HG02885 (cell line): ENCODE measurements at regions not wholly inside any gene's neighbourhood (a gene's known extent, or its start where the extent isn't known, plus 50 kb on each side); places are given as distances from the start of the nearest gene placed in this dataset.

ENCODE experiments used
- ATAC-seq: cut with Tn5 transposase; IDR thresholded peaks from one replicate; pipeline ENCODE4 v1.9.1; 2021; ENCODE audit warnings: mild to moderate bottlenecking; ENCODE audit not compliant: unreplicated experiment, poor library complexity

DNA sequence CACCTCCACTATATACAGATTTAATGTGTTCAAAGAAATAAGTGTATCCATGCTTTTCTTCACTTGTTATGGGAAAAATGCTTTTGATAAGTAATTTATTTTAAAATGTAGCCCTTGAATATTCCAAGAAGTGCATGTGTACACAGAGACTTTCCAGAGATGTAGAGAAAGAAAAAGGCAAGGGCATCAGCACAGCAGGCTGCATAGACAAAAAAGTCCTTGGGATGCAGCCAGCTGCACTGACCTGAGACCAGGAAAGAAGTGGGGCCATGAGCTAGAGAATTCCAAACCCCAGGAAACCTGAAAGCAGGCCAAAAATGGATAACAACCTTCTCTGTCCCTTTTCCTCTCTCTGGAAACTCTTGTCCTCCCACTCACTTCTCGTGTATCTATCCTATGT is 51.6 kb upstream of the PRDM8 start:
- ATAC-seq, result no peak

DNA sequence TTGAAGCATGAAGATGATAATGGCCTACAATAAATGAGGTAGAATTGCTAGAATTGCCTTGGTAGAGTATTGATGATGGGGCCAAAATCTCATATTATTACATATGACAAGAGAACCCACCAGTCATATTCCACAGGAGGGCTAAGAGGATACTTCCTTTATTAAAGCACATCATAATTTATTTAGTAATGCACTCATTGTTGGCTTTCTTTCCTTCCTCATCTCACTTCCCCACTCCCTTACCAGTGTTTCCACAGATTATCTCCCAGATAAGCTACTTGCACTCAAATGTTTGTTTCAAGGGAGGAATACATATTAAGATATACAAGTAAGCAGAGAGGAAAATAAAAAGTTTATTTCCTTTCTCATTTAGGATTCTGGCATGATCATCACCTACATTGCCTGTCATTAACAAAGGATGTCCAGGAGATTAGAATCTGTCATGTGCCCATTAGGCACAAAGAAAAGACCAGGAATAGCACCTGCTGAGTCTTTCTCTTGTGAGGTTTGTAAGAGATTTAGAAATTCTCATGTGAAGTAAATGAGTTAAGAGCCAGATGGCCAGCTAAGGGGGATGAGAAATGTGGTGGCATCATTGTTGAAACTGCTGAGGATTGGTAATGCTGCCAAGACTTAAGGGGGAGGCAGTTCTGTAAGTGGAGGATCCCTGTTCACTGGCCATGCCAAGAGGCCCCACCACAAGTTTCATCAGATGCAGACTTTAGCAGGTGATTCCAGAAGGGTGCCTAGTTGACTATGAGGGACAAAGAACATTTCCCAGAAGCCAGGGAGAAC is 52.4 kb upstream of the PRDM8 start:
- no peak for ATAC-seq

DNA sequence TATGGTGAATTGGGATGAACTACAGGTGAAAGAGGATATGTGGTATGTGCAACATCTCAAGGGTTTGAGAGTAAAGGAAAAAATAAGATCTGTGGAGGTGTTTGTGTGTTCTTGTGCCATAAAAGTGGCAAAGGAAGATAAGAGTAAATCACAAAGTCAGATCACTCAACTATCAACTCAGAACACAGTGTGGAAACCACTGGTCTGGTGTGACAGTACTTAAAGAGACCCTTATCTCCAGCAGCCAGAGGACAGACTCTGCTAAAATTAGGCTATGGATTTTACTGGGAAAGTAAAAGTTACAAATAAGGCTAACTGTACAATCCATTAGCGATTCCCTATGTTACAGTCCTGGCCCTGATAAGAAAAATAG is 54.0 kb upstream of the PRDM8 start:
- ATAC-seq, result no peak

DNA sequence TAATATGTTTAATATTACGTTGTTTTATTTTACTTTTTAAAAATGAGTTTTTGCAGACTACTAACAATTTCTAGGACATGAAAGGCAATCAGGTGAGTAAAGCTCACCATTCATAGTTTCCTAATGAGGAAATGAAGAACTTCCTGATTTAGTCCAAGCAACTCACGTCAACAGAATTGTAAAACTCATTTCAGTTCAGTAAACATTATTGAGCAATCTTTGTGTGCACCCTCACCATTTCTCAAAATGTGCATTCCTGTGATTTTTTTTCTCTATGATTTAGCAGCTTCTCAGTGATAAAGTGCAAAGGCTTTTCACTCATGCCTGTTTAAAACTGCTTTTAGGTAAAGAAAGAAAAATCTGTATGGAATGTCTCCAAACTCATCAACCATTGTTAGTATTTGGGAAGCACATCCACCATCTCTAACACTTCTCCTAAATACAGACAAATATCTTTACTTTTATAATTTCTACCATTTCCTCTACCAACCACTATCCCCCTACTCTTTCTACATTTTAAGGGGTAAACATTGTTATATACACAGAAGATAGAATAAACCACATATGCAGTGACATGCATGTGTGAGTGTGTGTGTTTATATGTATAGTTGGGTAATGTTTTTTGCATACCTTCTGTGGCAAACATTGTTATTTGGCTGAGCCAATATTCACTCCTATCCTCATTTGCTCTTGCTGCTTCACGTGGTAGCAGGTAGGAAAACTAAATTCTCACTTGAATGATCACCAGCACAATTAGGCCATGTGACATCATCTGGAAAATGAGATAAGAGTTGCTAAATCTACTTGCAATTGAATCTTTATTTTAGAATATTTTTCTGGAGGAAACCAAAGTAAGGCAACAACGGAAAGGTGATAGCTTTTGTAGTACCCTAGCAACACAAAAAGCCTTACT is 54.7 kb upstream of the PRDM8 start:
- no peak for ATAC-seq

DNA sequence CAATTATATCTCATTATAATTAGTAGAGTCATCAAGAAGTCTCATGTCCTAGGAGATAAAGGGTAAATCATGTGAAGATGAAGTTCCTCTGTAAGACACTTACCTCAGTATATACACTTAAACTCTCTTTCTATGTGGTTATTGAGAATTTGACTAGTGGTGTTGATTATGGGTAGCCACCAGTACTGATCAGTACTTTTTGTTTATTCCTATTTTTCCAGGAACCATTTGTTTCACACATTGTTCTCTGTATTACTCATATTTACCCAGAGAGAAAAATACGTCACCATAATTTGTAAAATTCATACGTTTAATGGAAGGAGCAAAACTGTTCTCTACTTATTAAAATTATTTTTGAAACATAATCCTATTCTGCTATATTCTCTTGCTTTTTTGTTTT is 55.8 kb upstream of the PRDM8 start:
- ATAC-seq, result no peak

DNA sequence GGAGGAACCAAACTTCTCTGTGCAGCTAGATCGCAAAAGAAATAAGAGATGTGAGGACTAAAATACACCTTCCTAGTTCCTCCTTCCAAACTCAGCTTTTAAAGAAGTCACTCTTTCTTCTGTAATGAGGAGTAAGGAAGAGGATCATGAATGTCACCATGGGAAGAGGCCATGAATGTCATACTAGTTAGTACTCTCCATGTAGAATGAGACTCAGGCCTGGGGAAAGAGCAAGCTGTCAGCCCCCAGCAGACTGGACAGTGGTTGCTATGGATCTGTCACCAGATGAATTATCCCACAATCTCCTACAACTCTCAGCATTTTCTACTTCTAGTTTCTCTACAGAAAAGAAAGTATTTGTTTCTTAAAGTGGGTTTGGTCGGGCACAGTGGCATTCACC is 57.1 kb upstream of the PRDM8 start:
- no peak for ATAC-seq

DNA sequence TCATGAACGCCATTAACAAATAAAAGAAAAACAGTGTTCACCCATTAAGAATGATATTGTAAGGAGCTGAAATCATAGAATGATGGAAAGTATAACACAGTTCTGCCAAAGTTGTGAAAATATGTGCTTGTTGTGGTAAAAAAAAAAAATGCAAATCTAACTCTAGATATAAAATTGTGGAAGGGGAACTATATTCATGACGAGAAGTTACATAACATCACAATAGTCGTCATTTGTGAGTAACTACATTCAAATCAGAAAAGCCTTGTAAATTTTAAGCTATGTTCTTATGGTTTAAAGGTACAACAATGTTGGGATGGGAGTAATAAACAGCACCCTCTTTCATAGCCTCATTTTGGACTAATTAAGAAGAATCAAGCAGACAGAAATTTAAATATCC is 57.6 kb upstream of the PRDM8 start:
- ATAC-seq, result no peak

DNA sequence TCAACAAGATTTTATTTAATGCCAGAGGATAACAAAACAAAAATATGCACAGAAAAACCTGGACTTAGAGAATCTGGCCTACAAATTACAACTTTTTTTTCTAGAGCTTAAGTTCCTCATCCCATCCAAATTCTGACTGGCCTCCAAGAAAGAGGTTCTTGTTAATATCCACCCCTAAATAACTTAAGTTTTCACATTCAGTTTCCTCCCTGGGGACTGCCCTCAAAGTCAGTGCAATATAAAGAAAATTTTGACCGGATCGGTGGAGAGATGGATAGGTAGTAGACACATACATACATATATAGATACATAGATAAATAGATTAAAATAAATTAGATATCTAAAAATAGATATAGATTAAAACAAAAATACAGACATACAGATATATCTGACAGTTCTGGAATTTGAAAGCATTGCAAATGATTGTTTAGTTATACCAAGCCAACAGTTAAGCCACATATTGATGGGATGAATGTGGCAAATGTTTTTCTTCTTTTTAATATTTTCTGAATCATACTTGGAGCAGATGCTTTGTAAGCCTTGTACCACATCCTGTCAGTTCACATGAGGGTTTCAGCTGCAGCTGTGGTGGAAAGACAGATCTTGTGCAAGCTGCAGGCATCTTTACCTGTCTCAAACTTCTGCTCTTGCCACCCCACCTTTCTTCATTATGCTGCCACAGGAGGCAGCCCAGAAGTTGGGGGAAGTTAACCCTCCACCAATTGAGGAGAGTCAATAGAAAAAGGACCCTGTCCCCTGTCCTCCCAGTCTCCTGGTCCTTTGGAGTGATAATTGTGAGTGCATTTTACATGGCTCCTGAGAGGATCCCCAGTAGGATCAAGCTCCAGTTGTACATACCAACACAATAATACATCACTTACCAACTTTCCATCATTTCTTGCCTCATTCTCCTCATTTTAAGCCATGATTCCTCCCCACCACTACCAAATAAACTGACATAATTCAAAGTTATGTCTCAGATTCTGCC is 58.5 kb upstream of the PRDM8 start:
- peak; percentile 92 for ATAC-seq

DNA sequence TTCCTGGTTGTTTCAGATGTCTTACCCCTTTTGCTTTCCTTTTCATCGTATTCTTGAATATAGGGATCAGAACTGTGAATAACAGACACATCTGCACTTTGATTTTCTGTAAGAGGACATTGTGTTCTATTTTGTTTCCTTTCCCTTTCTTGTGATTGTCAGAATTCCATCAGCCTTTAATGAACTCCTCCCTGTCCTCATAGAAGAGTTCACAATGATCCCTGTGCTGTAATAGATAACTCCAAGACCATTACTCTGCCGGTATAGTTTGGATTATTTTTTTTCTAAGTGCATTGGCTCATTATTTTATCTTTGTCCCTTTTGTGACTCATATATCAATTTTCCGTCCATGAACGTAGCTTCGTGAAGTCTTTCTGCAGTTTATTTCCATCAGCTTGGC is 59.7 kb upstream of the PRDM8 start:
- ATAC-seq, result no peak

DNA sequence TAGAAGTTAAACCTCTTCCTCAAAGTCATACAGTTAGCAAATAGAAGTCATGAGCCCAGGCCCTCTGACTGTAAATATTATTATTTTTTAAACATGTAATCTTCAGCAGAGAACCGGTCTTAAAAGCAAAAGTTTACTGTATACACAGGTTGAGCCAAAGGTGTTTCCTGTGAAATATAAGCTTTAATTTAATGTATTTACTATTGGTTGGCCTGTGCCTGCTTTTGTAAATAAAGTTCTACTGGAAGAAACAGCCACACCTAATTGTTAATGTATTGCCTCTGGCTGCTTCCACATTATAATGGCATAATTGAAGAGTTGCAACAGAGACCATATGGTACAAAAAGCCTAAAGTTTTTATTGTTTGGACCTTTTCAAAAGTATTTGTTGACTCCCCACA is 61.0 kb upstream of the PRDM8 start:
- ATAC-seq, result no peak

DNA sequence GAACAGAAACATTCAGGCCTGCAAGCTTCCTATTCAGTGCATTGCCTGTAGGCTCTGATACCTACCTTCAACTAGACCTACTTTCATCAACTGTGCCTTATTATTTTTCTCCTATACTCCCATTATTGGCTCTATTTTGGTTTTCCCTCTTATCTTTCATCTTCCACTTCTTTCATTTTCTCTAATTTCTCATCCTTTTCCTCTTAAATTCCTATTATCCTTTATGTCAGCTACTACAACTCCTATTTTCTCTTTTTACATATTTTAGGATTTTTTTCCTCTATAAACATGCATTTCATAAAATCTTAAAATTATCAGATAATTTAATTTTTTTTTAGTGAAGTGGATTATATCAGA is 61.6 kb upstream of the PRDM8 start:
- ATAC-seq, result no peak

DNA sequence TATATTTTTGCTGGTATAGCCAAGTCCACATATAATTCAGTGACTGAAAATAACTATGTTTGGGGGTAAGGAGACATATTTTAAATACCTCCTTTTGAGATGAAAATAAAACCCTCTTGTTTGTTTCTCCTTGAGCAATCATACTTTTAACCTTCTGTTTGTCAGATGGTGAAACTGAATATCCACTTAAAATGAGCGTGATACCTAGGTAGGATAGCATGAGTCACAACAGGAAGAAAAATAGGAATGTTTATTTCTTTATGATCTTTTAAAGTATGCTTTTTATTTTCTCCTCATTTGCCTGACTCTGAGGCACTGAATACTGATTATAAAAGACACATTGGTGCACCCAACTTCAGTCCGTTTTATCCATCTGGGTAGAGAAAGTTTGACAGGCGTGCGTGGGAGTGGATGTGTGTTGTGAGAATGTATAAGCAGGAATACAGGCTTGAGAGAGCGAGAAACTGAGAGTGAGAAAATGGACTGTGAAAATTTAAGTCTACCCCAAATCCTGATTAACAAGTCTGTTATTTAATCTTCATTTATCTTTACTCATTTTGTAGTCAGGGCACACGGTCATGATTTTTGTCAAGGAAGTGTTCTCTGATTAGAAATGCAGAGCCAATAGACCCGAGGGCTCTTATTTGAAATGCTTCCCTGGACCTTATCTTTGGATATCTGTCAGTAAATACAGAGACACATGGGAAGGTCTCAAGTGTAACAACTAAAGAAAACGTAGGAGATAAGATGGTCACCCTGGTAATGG is 62.1 kb upstream of the ANTXR2 start:
- ATAC-seq, result no peak

DNA sequence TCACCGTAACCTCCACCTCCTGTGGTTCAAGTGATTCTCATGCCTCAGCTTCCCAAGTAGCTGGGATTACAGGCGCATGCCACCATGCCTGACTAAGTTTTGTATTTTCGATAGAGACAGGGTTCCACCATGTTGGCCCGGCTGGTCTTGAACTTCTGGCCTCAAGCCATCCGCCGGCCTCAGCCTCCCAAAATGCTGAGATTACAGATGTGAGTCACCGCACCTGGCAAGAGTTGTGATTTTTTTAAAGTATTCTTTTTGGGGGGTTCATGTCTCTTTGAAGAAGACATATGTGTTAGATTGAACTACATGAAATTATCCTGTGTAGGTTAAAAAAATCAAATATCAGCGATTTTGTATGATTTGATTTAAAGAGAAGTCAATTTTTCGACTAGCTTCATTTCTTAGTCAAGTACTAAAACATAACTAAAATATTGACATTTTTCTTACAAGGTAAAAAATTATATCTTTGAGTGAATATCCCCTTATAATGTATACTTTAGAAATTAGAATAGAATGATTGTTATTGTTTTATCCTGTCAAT is 60.3 kb upstream of the ANTXR2 start:
- ATAC-seq, result no peak

DNA sequence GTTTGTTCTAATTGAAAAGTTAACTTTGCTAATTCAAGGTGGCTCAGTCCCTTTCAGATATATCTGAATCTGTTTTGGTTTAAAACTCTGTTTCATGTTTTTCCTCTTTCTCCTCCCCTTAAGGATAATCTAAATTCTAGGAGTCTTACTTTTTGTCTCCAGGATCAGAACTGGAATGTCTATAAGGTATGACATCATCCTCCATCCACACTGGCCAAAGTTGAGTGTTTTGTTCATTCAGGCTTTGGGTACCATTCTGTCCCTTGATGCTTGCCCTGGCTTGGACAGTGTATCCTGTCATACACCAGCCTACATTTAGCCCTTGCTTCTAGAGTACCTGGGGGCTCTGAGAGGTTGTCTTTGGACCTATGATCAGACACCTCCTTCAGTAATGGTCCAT is 56.8 kb upstream of the ANTXR2 start:
- no peak for ATAC-seq

DNA sequence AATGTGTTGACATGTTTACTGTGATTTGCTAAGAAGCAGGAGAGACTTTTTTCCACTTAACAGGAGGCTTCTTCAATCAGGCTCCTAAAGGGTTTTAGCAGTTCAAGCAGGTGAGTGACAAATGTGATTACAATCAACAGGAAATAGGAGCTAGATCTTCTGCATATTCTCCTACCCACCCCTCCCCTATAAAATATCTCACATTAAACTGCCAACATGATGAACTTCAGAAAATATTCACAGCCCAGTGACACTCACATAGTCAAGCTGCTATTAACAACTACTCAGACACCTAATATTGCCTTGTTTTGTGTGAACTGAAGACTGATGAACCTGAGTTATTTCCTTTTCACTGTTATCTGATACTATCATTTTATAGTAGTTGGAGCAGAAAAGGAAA is 55.9 kb upstream of the ANTXR2 start:
- no peak for ATAC-seq

DNA sequence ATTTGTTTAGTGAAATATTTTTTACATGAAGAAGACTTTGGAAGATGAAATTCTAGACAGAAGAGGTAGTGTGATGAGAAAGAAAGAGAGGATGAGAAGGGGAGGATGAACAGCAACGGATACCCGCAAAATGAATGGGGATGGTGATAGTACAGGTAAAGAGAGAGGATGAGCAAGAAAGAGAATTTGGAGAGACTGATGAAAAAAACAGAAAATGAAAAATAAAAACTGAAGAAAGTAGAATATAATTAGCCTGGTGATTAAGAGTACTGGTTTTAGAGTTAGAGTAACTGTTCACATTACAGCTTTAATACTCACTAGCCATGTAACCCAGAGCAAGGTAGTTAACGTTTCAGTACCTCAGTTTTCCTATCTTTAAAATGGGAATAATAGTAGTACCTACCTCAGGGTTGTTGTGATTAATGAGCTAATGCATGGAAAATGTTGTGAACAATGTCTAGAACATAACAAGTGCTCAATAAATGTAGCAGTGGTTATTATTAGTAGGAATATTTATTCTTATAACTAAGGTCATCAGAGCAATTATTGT is 54.9 kb upstream of the ANTXR2 start:
- ATAC-seq, result no peak

DNA sequence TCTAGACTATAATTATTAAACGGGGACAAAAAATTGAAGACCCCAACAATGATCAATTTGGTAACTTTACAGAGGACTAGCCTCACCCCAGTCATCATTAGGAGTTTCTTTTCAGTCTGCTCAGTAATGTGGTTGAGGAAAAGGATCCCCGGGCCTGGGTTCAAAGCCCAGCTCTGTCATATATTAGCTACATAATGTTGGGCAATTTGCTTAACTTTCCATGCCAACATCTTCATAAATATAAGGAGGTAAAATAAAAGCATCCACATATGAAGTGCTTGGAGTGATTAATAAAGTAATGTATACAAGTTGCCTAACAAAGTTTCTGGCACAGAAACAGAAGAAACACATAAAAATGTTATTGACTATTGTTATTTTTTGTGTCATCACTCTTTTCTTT is 53.4 kb upstream of the ANTXR2 start:
- no peak for ATAC-seq

DNA sequence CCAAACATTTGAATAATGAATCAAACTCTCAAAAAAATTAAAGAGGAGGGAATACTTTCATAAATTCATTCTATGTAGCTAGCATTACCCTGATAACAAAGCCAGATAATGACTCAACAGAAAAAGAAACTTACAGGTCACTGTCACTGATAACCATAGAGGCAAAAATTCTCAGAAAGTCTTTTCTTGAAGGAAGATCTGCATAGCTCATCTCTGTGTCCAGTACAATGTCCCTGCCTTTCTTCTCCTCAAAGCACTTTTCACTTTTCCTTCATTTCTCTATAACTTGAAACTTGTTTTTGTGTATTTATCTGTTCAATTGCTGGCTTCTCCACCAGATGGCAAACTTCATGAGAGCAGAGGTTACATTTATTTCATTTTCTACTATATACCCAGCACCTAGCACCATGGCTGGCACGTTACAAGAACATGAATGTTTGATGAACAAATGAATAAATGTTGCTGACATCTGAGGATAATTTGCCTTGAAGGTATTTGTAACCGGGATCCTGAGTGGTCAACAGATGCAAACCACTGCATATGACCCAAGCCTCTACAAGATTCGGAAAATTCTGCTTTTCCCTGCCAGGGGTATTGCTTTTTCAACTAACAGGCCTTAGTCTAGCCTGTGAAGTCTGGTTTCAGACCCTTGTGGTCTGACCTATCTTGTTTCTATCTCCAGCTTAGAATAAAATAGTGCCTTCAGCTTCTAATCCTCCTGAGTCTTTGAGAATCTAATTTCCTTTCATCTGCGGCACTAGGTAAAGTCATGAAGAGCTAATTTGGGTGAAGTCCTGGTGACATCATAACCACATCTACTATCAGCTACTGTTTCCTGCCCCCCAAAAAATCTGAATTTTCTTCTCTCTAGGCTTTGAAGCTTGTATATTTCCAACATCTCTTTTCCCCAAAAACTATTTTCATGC is 52.5 kb upstream of the ANTXR2 start:
- peak; percentile 63 for ATAC-seq
